ENCODE measurements at regions not wholly inside any gene's neighbourhood (a gene's known extent, or its start where the extent isn't known, plus 50 kb on each side); places are given as distances from the start of the nearest gene placed in this dataset.

DNA sequence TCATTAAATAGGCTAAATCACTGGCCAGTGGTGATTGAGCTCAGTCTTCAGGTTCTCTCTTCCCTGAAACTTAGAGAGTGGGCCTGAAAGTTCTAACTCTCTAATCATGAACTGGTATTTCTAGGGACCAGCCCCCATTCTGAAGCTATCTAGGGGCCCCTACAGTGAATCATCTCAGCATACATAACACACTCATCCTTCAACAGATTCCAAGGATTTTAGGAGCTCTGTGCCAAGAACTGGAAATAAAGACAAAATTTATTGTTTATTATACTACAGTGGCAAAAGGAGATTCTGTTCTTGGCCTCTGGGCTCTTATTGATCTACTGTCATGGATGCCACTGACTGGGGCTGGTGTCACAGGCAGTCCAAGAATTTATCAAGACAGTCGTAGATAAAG is 263.8 kb upstream of the IGFBP7 start:
- TF ChIP-seq POLR2AphosphoS5 (IDR thresholded peaks at IDR 0.05), result no peak
- TF ChIP-seq, protein P1, sequence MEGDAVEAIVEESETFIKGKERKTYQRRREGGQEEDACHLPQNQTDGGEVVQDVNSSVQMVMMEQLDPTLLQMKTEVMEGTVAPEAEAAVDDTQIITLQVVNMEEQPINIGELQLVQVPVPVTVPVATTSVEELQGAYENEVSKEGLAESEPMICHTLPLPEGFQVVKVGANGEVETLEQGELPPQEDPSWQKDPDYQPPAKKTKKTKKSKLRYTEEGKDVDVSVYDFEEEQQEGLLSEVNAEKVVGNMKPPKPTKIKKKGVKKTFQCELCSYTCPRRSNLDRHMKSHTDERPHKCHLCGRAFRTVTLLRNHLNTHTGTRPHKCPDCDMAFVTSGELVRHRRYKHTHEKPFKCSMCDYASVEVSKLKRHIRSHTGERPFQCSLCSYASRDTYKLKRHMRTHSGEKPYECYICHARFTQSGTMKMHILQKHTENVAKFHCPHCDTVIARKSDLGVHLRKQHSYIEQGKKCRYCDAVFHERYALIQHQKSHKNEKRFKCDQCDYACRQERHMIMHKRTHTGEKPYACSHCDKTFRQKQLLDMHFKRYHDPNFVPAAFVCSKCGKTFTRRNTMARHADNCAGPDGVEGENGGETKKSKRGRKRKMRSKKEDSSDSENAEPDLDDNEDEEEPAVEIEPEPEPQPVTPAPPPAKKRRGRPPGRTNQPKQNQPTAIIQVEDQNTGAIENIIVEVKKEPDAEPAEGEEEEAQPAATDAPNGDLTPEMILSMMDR (IDR thresholded peaks at IDR 0.05), result no peak
- TF ChIP-seq POLR2A (IDR thresholded peaks at IDR 0.05), result no peak
- no peak for TF ChIP-seq EP300 (IDR thresholded peaks at IDR 0.05)
